ENCODE measurements at regions not wholly inside any gene's neighbourhood (a gene's known extent, or its start where the extent isn't known, plus 50 kb on each side); places are given as distances from the start of the nearest gene placed in this dataset.

- no peaks in the 10 kb centered on the region for H3K36me3 ChIP-seq
- no peaks in the 10 kb centered on the region for H3K4me1 ChIP-seq
- no peak overlapping the region for H3K27ac ChIP-seq
- H3K9me3 ChIP-seq = no peaks in the 10 kb centered on the region
- H3K27me3 ChIP-seq = peaks cover 3% of the 10 kb centered on the region
- no peak overlapping the region for H3K4me3 ChIP-seq
- WGBS = 60% methylated on average over 3 of the region's 5 CpGs
- TF ChIP-seq EP300 (IDR thresholded peaks at IDR 0.05) (no peak), POLR2A (IDR thresholded peaks at IDR 0.05) (no peak), POLR2AphosphoS5 (IDR thresholded peaks at IDR 0.05) (no peak)
- TF ChIP-seq, protein P1, sequence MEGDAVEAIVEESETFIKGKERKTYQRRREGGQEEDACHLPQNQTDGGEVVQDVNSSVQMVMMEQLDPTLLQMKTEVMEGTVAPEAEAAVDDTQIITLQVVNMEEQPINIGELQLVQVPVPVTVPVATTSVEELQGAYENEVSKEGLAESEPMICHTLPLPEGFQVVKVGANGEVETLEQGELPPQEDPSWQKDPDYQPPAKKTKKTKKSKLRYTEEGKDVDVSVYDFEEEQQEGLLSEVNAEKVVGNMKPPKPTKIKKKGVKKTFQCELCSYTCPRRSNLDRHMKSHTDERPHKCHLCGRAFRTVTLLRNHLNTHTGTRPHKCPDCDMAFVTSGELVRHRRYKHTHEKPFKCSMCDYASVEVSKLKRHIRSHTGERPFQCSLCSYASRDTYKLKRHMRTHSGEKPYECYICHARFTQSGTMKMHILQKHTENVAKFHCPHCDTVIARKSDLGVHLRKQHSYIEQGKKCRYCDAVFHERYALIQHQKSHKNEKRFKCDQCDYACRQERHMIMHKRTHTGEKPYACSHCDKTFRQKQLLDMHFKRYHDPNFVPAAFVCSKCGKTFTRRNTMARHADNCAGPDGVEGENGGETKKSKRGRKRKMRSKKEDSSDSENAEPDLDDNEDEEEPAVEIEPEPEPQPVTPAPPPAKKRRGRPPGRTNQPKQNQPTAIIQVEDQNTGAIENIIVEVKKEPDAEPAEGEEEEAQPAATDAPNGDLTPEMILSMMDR (IDR thresholded peaks at IDR 0.05) = no peak
- no peak for DNase-seq (ENCODE audit: low spot score in 2 of 2)
Observed at GRCh38 chr11:62055970-62056369, 67.8 kb upstream of the INCENP start.

- Histone ChIP-seq H3K27me3 (peaks cover 5% of the 10 kb centered on the region), H3K27ac (no peak overlapping the region), H3K4me1 (no peaks in the 10 kb centered on the region), H3K36me3 (no peaks in the 10 kb centered on the region), H3K9me3 (no peaks in the 10 kb centered on the region), H3K4me3 (no peak overlapping the region)
- 70% methylated on average over 8 of the region's 8 CpGs for WGBS
- TF ChIP-seq, protein P1 (IDR thresholded peaks at IDR 0.05) = no peak
- TF ChIP-seq POLR2A (IDR thresholded peaks at IDR 0.05) = no peak
- no peak for DNase-seq (ENCODE audit: low spot score in 2 of 2)
Observed at GRCh38 chr11:62054484-62055121, 69.2 kb upstream of the INCENP start.

- 84% methylated on average over 5 of the region's 5 CpGs for WGBS
- H3K9me3 ChIP-seq = no peaks in the 10 kb centered on the region
- TF ChIP-seq EP300 (IDR thresholded peaks at IDR 0.05) (no peak), POLR2A (IDR thresholded peaks at IDR 0.05) (no peak), POLR2AphosphoS5 (IDR thresholded peaks at IDR 0.05) (no peak)
- TF ChIP-seq, protein P1 (IDR thresholded peaks at IDR 0.05) = no peak
- no peak for DNase-seq (ENCODE audit: low spot score in 2 of 2)
- no peaks in the 10 kb centered on the region for H3K36me3 ChIP-seq
- H3K4me1 ChIP-seq = no peaks in the 10 kb centered on the region
- H3K27ac ChIP-seq = no peak overlapping the region
- no peak overlapping the region for H3K4me3 ChIP-seq
- H3K27me3 ChIP-seq = peaks cover 8% of the 10 kb centered on the region
Observed at GRCh38 chr11:62054081-62054480, 69.7 kb upstream of the INCENP start.

GRCh38 chr11:62050716-62051115 lies 73.1 kb upstream of the INCENP start:
- TF ChIP-seq EP300 (IDR thresholded peaks at IDR 0.05) (no peak), POLR2A (IDR thresholded peaks at IDR 0.05) (no peak), POLR2AphosphoS5 (IDR thresholded peaks at IDR 0.05) (no peak)
- TF ChIP-seq, protein P1 (IDR thresholded peaks at IDR 0.05) = no peak
- no peaks in the 10 kb centered on the region for H3K36me3 ChIP-seq
- H3K27me3 ChIP-seq = peaks cover 17% of the 10 kb centered on the region
- H3K4me1 ChIP-seq = peaks cover 16% of the 10 kb centered on the region
- H3K27ac ChIP-seq = no peak overlapping the region
- H3K9me3 ChIP-seq = no peaks in the 10 kb centered on the region
- WGBS = 66% methylated on average over 5 of the region's 5 CpGs
- no peak for DNase-seq (ENCODE audit: low spot score in 2 of 2)
- H3K4me3 ChIP-seq = no peak overlapping the region

- Histone ChIP-seq H3K4me3 (no peak overlapping the region), H3K9me3 (no peaks in the 10 kb centered on the region), H3K36me3 (no peaks in the 10 kb centered on the region), H3K4me1 (peaks cover 28% of the 10 kb centered on the region), H3K27me3 (peaks cover 23% of the 10 kb centered on the region), H3K27ac (no peak overlapping the region)
- DNase-seq (ENCODE audit: low spot score in 2 of 2) = no peak
- WGBS = 26% methylated on average over 1 of the region's 1 CpG
- no peak for TF ChIP-seq EP300 (IDR thresholded peaks at IDR 0.05)
- TF ChIP-seq, protein P1 (IDR thresholded peaks at IDR 0.05) = no peak
- TF ChIP-seq POLR2AphosphoS5 (IDR thresholded peaks at IDR 0.05) = no peak
- no peak for TF ChIP-seq POLR2A (IDR thresholded peaks at IDR 0.05)
Observed at GRCh38 chr11:62048100-62048499, 75.7 kb upstream of the INCENP start.
